Esophagus muscularis mucosa (tissue), 4 donors: ENCODE measurements at regions not wholly inside any gene's neighbourhood (a gene's known extent, or its start where the extent isn't known, plus 50 kb on each side); places are given as distances from the start of the nearest gene placed in this dataset.

Experiments used
- DNase-seq: peaks from one replicate; pipeline ENCODE4 v3.0.0-alpha.2; 2017; ENCODE audit errors: extremely low spot score
- H3K27ac ChIP-seq, 4 donors: fragments of 200-600 bp; sonication (generic); replicated peaks in 1 of 4; 1 replicate in 3 of 4; 2 replicates in 1 of 4; pipeline ENCODE4 v1.5.1; 2016 to 2019; ENCODE audit warnings: mild to moderate bottlenecking in 1 of 4
- H3K27me3 ChIP-seq, 4 donors: fragments of 200-600 bp; sonication (generic); one replicate each; pipeline versions ENCODE4 v1.5.1 to v1.6.0; 2016 to 2019
- H3K36me3 ChIP-seq, 4 donors: fragments of 200-600 bp; sonication (generic); one replicate each; pipeline ENCODE4 v1.5.1; 2016 to 2019
- H3K4me1 ChIP-seq, 4 donors: fragments of 200-600 bp; sonication (generic); one replicate each; pipeline ENCODE4 v1.5.1; 2016 to 2019
- H3K4me3 ChIP-seq, 4 donors: fragments of 200-600 bp; sonication (generic); 1 replicate in 2 of 4; 2 replicates in 2 of 4; pipeline ENCODE4 v1.5.1; 2016 to 2019; ENCODE audit warnings: mild to moderate bottlenecking in 4 of 4, moderate library complexity in 1 of 4
- H3K9me3 ChIP-seq, 4 donors: fragments of 200-600 bp; sonication (generic); 1 replicate in 3 of 4; 2 replicates in 1 of 4; pipeline ENCODE4 v1.5.1; 2016 to 2019
- EP300 ChIP-seq: sonication (generic); formaldehyde crosslinking; IDR thresholded peaks from one replicate; pipeline ENCODE4 v1.6.1; 2017; ENCODE audit warnings: antibody characterized with exemption
- POLR2A ChIP-seq: fragments of 450-650 bp; IDR thresholded peaks from one replicate; pipeline ENCODE4 v1.6.1; 2017; ENCODE audit warnings: antibody characterized with exemption, moderate library complexity, mild to moderate bottlenecking, low read depth
- POLR2AphosphoS5 ChIP-seq, 2 donors: sonication (generic); formaldehyde crosslinking; IDR thresholded peaks; one replicate each; pipeline ENCODE4 v1.6.1; 2017; ENCODE audit warnings: antibody characterized with exemption in 2 of 2
- WGBS: methylation state at CpG from one replicate; pipeline ENCODE4 v1.1.5; 2018; 5-methylcytosine and 5-hydroxymethylcytosine counted together
- intact Hi-C: fragments of 100-400 bp; cut with DNase I; formaldehyde crosslinking; loops from one replicate; pipeline ENCODE4 v1.15.1; 2023
- TF ChIP-seq, protein P1 (sequence below), 3 experiments: fragments of 200-600 bp in 2 of 3; fragments of 450-650 bp in 1 of 3; sonication (generic) in 2 of 3; IDR thresholded peaks; one replicate each; pipeline ENCODE4 v1.5.1; 2017 to 2019; ENCODE audit warnings: antibody characterized with exemption in 3 of 3, mild to moderate bottlenecking in 2 of 3, moderate library complexity in 1 of 3

DNA sequence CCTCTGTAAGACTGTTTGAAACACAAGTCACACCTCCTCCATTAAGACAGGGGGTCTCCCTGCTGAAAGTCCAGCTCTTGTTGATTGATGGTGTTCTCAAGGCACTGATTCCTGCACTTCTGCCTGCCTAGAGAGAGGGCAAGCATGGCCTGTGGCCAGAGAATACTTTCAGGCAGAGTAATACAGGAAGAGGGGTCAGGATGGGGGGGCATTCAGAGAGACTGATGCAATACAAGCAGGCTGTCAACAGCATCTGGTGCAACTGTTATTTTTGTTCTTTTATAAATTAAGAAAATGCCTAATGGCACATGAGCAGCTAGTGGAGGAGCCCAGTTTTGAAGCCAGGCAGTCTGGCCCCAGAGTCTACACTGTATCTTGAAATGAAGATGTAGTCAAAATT lies 302.2 kb downstream of the DIRAS2 start:
- Histone ChIP-seq H3K9me3 (no peaks in the 10 kb centered on the region), H3K27ac (no peak overlapping the region), H3K4me1 (no peaks in the 10 kb centered on the region), H3K4me3 (no peak overlapping the region), H3K36me3 (no peaks in the 10 kb centered on the region), H3K27me3 (no peaks in the 10 kb centered on the region)
- TF ChIP-seq, protein P1, sequence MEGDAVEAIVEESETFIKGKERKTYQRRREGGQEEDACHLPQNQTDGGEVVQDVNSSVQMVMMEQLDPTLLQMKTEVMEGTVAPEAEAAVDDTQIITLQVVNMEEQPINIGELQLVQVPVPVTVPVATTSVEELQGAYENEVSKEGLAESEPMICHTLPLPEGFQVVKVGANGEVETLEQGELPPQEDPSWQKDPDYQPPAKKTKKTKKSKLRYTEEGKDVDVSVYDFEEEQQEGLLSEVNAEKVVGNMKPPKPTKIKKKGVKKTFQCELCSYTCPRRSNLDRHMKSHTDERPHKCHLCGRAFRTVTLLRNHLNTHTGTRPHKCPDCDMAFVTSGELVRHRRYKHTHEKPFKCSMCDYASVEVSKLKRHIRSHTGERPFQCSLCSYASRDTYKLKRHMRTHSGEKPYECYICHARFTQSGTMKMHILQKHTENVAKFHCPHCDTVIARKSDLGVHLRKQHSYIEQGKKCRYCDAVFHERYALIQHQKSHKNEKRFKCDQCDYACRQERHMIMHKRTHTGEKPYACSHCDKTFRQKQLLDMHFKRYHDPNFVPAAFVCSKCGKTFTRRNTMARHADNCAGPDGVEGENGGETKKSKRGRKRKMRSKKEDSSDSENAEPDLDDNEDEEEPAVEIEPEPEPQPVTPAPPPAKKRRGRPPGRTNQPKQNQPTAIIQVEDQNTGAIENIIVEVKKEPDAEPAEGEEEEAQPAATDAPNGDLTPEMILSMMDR (IDR thresholded peaks at IDR 0.05) = no peak
- no peak for TF ChIP-seq POLR2AphosphoS5 (IDR thresholded peaks at IDR 0.05)
- TF ChIP-seq EP300 = no peak
- TF ChIP-seq POLR2A = no peak
- intact Hi-C loops = no loop called here
- no peak for DNase-seq

DNA sequence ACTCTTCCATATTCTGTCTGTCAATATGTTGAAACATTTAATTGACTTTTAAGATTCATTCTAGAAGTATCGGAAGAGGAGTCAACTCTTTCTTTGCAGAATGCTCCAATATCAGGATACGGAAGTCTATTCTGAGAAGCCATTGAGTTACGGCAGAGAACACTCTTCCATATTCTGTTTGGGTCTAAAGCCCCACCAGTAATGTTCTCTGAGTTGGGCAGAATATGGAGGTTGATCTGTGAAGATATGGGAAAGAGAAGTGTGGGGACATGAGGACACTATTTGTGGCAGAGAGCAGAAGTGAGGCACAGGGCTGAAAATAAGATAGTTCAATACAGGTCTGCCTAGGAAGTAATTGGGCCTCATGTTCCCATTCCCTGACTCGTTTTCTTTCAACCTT lies 300.0 kb downstream of the DIRAS2 start:
- Histone ChIP-seq H3K36me3 (no peaks in the 10 kb centered on the region), H3K4me1 (no peaks in the 10 kb centered on the region), H3K27ac (no peak overlapping the region), H3K9me3 (no peaks in the 10 kb centered on the region), H3K4me3 (no peak overlapping the region), H3K27me3 (no peaks in the 10 kb centered on the region)
- 77% methylated on average over 4 of the region's 4 CpGs for WGBS
- DNase-seq = no peak
- intact Hi-C loops = no loop called here
- TF ChIP-seq EP300 (no peak), POLR2AphosphoS5 (IDR thresholded peaks at IDR 0.05) (no peak), POLR2A (no peak)
- TF ChIP-seq, protein P1 (IDR thresholded peaks at IDR 0.05) = no peak

DNA sequence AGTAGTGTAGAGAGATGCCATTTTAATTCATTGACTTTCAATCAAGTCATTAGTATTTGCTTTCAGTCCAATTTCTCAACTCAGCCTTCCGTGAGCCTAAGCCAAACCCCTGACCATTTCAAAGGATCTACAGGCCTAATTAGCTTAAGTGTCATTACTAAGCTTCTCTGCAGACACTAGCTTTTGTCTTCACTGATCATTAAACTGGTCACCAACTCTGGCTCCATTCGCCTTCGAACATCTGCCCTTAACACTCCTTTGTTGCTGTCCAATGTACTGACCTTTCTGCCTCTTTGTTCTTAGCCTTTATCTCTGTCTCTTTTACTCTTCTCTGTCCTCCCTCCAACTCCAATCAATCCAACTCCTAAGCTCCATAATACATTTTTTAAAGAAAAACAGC lies 299.3 kb downstream of the DIRAS2 start:
- H3K27ac ChIP-seq = no peak overlapping the region
- no peak for DNase-seq
- H3K27me3 ChIP-seq = peaks cover 0 to 5% (median 0%) of the 10 kb centered on the region in 4 donors
- H3K4me1 ChIP-seq = no peaks in the 10 kb centered on the region
- no peaks in the 10 kb centered on the region for H3K9me3 ChIP-seq
- WGBS = 83% methylated on average over 3 of the region's 3 CpGs
- intact Hi-C loops = no loop called here
- H3K36me3 ChIP-seq = no peaks in the 10 kb centered on the region
- H3K4me3 ChIP-seq = no peak overlapping the region
- TF ChIP-seq POLR2A (no peak), POLR2AphosphoS5 (IDR thresholded peaks at IDR 0.05) (no peak), EP300 (no peak)
- TF ChIP-seq, protein P1 (IDR thresholded peaks at IDR 0.05) = no peak

DNA sequence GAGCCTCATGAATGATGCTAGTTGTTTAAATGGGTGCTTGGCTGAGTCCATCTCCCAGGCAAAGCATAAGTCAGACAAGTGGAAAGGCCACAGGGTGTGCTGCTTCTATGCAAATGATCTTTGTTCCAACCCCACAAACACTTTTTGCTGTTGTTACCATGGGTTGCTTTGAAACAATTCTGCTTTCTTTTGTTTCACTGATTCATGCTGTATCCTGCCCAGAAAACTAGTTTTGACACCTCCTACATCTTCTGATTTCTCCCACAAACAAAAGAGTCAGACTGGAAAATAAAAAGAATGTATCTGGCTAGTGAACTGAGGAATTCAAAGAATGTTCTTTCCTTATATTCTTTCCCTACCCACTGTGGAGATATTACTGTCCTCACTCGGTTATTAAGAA lies 298.6 kb downstream of the DIRAS2 start:
- TF ChIP-seq, protein P1 (IDR thresholded peaks at IDR 0.05) = no peak
- TF ChIP-seq EP300 = no peak
- no peak for TF ChIP-seq POLR2AphosphoS5 (IDR thresholded peaks at IDR 0.05)
- TF ChIP-seq POLR2A = no peak
- intact Hi-C loops = no loop called here
- no peak overlapping the region for H3K4me3 ChIP-seq
- no peaks in the 10 kb centered on the region for H3K36me3 ChIP-seq
- H3K27me3 ChIP-seq = peaks cover 0 to 5% (median under 1%) of the 10 kb centered on the region in 4 donors
- 38% methylated on average over 1 of the region's 1 CpG for WGBS
- H3K4me1 ChIP-seq = no peaks in the 10 kb centered on the region
- no peak for DNase-seq
- no peaks in the 10 kb centered on the region for H3K9me3 ChIP-seq
- H3K27ac ChIP-seq = no peak overlapping the region

DNA sequence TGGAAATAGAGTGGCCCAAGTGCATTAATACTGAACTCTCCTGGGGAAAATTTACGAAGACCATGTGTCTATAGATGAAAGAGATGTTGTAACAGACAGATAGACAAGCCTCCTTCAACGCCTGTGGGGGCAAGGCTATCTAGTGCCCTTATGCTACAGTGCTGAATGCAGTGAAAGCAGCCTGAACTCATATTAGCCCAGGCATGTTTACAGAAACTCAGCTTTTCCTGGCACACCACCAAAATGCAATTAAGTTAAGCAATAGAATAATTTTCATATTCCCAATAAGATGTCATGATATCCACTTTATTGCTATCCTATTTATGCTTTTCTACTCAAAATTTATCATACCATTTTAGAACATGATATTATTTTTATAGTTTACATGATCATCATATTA lies 277.0 kb downstream of the DIRAS2 start:
- WGBS = 46% methylated on average over 2 of the region's 2 CpGs
- peaks cover 0 to 11% (median 0%) of the 10 kb centered on the region in 4 donors for H3K27me3 ChIP-seq
- no peaks in the 10 kb centered on the region for H3K9me3 ChIP-seq
- H3K4me3 ChIP-seq = no peak overlapping the region
- H3K27ac ChIP-seq = no peak overlapping the region
- intact Hi-C loops = no loop called here
- H3K4me1 ChIP-seq = no peaks in the 10 kb centered on the region
- DNase-seq = no peak
- TF ChIP-seq POLR2A = no peak
- TF ChIP-seq EP300 = no peak
- H3K36me3 ChIP-seq = no peaks in the 10 kb centered on the region
